Activated CD4-positive, alpha-beta memory T cell treated with anti-CD3 and anti-CD28 coated beads, Interleukin-2, amount 10 ng/mL, durations not matched to agents 7 days and 5 days (primary cell): ENCODE measurements at regions not wholly inside any gene's neighbourhood (a gene's known extent, or its start where the extent isn't known, plus 50 kb on each side); places are given as distances from the start of the nearest gene placed in this dataset.

ENCODE experiments used
- CTCF ChIA-PET: fragments of 350-600 bp; sonication (Branson Sonifier 250); formaldehyde crosslinking; loops from one replicate; lab custom pipeline; 2021; ENCODE audit warnings: antibody characterized with exemption, inconsistent platforms; lab: Charles Lee
- POLR2A ChIA-PET: fragments of 350-600 bp; sonication (Branson Sonifier 250); formaldehyde crosslinking; loops from one replicate; lab custom pipeline; 2021; ENCODE audit warnings: antibody characterized with exemption; lab: Charles Lee
- DNase-seq: peaks from one replicate; pipeline ENCODE4 v3.0.0-alpha.2; 2020
- H3K27ac Mint-ChIP-seq: one replicate; pipeline ENCODE4 v1.8.0; 2021; ENCODE audit warnings: mild to moderate bottlenecking, mixed read lengths
- H3K27me3 Mint-ChIP-seq: one replicate; pipeline ENCODE4 v1.8.0; 2021; ENCODE audit warnings: mixed read lengths
- H3K36me3 Mint-ChIP-seq: one replicate; pipeline ENCODE4 v1.8.0; 2021; ENCODE audit warnings: low read depth, mixed read lengths
- H3K4me1 Mint-ChIP-seq: one replicate; pipeline ENCODE4 v1.8.0; 2021; ENCODE audit warnings: mixed read lengths
- H3K4me3 Mint-ChIP-seq: one replicate; pipeline ENCODE4 v1.8.0; 2021; ENCODE audit warnings: mild to moderate bottlenecking, mixed read lengths
- H3K9me3 Mint-ChIP-seq: one replicate; pipeline ENCODE4 v1.8.0; 2021; ENCODE audit warnings: mixed read lengths

- Mint-ChIP-seq H3K4me3 (no peak overlapping the region), H3K9me3 (no peaks in the 10 kb centered on the region), H3K4me1 (no peaks in the 10 kb centered on the region), H3K36me3 (no peaks in the 10 kb centered on the region), H3K27ac (no peak overlapping the region), H3K27me3 (no peaks in the 10 kb centered on the region)
- CTCF ChIA-PET, result interaction anchor here (0.5 to 1.9 kb wide), 3 partner anchors 13 to 505 kb away, joined by 3 to 7 read pairs (median 3); no protein-coding TSS in a partner anchor
- POLR2A ChIA-PET, result no interaction called here
- DNase-seq, result no peak
These were observed 557.2 kb downstream of the BUD13 start for GRCh38 chr11:116215471-116216113.

- DNase-seq, result no peak
- no peaks in the 10 kb centered on the region for H3K36me3 Mint-ChIP-seq
- POLR2A ChIA-PET, result no interaction called here
- H3K9me3 Mint-ChIP-seq, result no peaks in the 10 kb centered on the region
- H3K27ac Mint-ChIP-seq, result no peak overlapping the region
- no peaks in the 10 kb centered on the region for H3K27me3 Mint-ChIP-seq
- CTCF ChIA-PET, result interaction anchor here (0.6 kb wide), 1 partner anchor 302 kb away, joined by 3 read pairs; no protein-coding TSS in a partner anchor
- no peak overlapping the region for H3K4me3 Mint-ChIP-seq
- H3K4me1 Mint-ChIP-seq, result no peaks in the 10 kb centered on the region
These were observed 561.6 kb downstream of the BUD13 start for GRCh38 chr11:116211147-116211546.

GRCh38 chr11:116210663-116211062, 562.1 kb downstream of the BUD13 start:
- no peak for DNase-seq
- no peaks in the 10 kb centered on the region for H3K4me1 Mint-ChIP-seq
- ChIA-PET POLR2A (no interaction called here), CTCF (interaction anchor here (0.6 to 0.8 kb wide), 2 partner anchors 23 to 301 kb away, joined by 3 read pairs; no protein-coding TSS in a partner anchor)
- H3K9me3 Mint-ChIP-seq, result no peaks in the 10 kb centered on the region
- H3K27ac Mint-ChIP-seq, result no peak overlapping the region
- H3K27me3 Mint-ChIP-seq, result no peaks in the 10 kb centered on the region
- H3K36me3 Mint-ChIP-seq, result no peaks in the 10 kb centered on the region
- H3K4me3 Mint-ChIP-seq, result no peak overlapping the region

- Mint-ChIP-seq H3K27ac (no peak overlapping the region), H3K27me3 (no peaks in the 10 kb centered on the region), H3K9me3 (no peaks in the 10 kb centered on the region), H3K4me3 (no peak overlapping the region), H3K4me1 (no peaks in the 10 kb centered on the region), H3K36me3 (no peaks in the 10 kb centered on the region)
- CTCF ChIA-PET, result no interaction called here
- no peak for DNase-seq
- POLR2A ChIA-PET, result no interaction called here
These were observed 563.5 kb downstream of the BUD13 start for GRCh38 chr11:116209255-116209654.

GRCh38 chr11:116207421-116208141, 565.2 kb downstream of the BUD13 start:
- Mint-ChIP-seq H3K4me1 (no peaks in the 10 kb centered on the region), H3K27me3 (no peaks in the 10 kb centered on the region), H3K36me3 (no peaks in the 10 kb centered on the region), H3K9me3 (no peaks in the 10 kb centered on the region), H3K27ac (no peak overlapping the region), H3K4me3 (no peak overlapping the region)
- no peak for DNase-seq
- ChIA-PET POLR2A (no interaction called here), CTCF (interaction anchor here (1.1 kb wide), 1 partner anchor 10 kb away, joined by 3 read pairs; no protein-coding TSS in a partner anchor)

GRCh38 chr11:116207019-116207418, 565.8 kb downstream of the BUD13 start:
- Mint-ChIP-seq H3K36me3 (no peaks in the 10 kb centered on the region), H3K27me3 (no peaks in the 10 kb centered on the region), H3K4me1 (no peaks in the 10 kb centered on the region), H3K4me3 (no peak overlapping the region), H3K27ac (no peak overlapping the region), H3K9me3 (no peaks in the 10 kb centered on the region)
- POLR2A ChIA-PET, result no interaction called here
- no peak for DNase-seq
- CTCF ChIA-PET, result interaction anchor here (1.1 kb wide), 1 partner anchor 11 kb away, joined by 3 read pairs; no protein-coding TSS in a partner anchor

GRCh38 chr11:116202922-116203321, 569.9 kb downstream of the BUD13 start:
- POLR2A ChIA-PET, result no interaction called here
- H3K4me1 Mint-ChIP-seq, result no peaks in the 10 kb centered on the region
- no peaks in the 10 kb centered on the region for H3K9me3 Mint-ChIP-seq
- H3K27ac Mint-ChIP-seq, result no peak overlapping the region
- CTCF ChIA-PET, result interaction anchor here (0.5 kb wide), 1 partner anchor 11 kb away, joined by 3 read pairs; no protein-coding TSS in a partner anchor
- no peaks in the 10 kb centered on the region for H3K36me3 Mint-ChIP-seq
- DNase-seq, result no peak
- H3K4me3 Mint-ChIP-seq, result no peak overlapping the region
- H3K27me3 Mint-ChIP-seq, result no peaks in the 10 kb centered on the region

- Mint-ChIP-seq H3K27me3 (no peaks in the 10 kb centered on the region), H3K27ac (no peak overlapping the region), H3K4me1 (no peaks in the 10 kb centered on the region), H3K36me3 (no peaks in the 10 kb centered on the region), H3K9me3 (no peaks in the 10 kb centered on the region), H3K4me3 (no peak overlapping the region)
- DNase-seq, result no peak
- ChIA-PET POLR2A (no interaction called here), CTCF (no interaction called here)
These were observed 572.2 kb downstream of the BUD13 start for GRCh38 chr11:116200564-116200963.

- Mint-ChIP-seq H3K4me1 (no peaks in the 10 kb centered on the region), H3K9me3 (no peaks in the 10 kb centered on the region), H3K27ac (no peak overlapping the region), H3K27me3 (peaks cover 7% of the 10 kb centered on the region), H3K36me3 (no peaks in the 10 kb centered on the region), H3K4me3 (no peak overlapping the region)
- ChIA-PET POLR2A (no interaction called here), CTCF (no interaction called here)
- no peak for DNase-seq
These were observed 573.6 kb downstream of the BUD13 start for GRCh38 chr11:116199182-116199581.

- Mint-ChIP-seq H3K4me1 (no peaks in the 10 kb centered on the region), H3K4me3 (no peak overlapping the region), H3K36me3 (no peaks in the 10 kb centered on the region), H3K27ac (no peak overlapping the region), H3K27me3 (peaks cover 19% of the 10 kb centered on the region), H3K9me3 (no peaks in the 10 kb centered on the region)
- ChIA-PET POLR2A (no interaction called here), CTCF (interaction anchor here (0.6 kb wide), 1 partner anchor 572 kb away, joined by 3 read pairs; no protein-coding TSS in a partner anchor)
- no peak for DNase-seq
These were observed 578.5 kb downstream of the BUD13 start for GRCh38 chr11:116194156-116194904.

GRCh38 chr11:116193321-116194131, 579.3 kb downstream of the BUD13 start:
- CTCF ChIA-PET, result no interaction called here

GRCh38 chr11:116192509-116193210, 580.1 kb downstream of the BUD13 start:
- DNase-seq, result no peak
- Mint-ChIP-seq H3K27ac (no peak overlapping the region), H3K27me3 (peaks cover 19% of the 10 kb centered on the region), H3K4me3 (no peak overlapping the region), H3K4me1 (no peaks in the 10 kb centered on the region), H3K9me3 (no peaks in the 10 kb centered on the region), H3K36me3 (no peaks in the 10 kb centered on the region)
- ChIA-PET POLR2A (no interaction called here), CTCF (no interaction called here)

More at GRCh38 chr11:116193321-116194131, 579.3 kb downstream of the BUD13 start:
- Mint-ChIP-seq H3K4me3 (no peak overlapping the region), H3K36me3 (no peaks in the 10 kb centered on the region), H3K9me3 (no peaks in the 10 kb centered on the region), H3K27me3 (peaks cover 19% of the 10 kb centered on the region), H3K27ac (no peak overlapping the region), H3K4me1 (no peaks in the 10 kb centered on the region)
- DNase-seq, result no peak
- POLR2A ChIA-PET, result no interaction called here
